ENCODE measurements at regions not wholly inside any gene's neighbourhood (a gene's known extent, or its start where the extent isn't known, plus 50 kb on each side); places are given as distances from the start of the nearest gene placed in this dataset.

- TF ChIP-seq CTCF (IDR thresholded peaks at IDR 0.05): no peak
- no peak for TF ChIP-seq POLR2A (IDR thresholded peaks at IDR 0.05; ENCODE audit: low read depth)
- TF ChIP-seq EP300 (IDR thresholded peaks at IDR 0.05): no peak
- no peak for TF ChIP-seq POLR2AphosphoS5 (IDR thresholded peaks at IDR 0.05)
Measured at GRCh38 chr13:29684441-29684840, 89.0 kb upstream of the SLC7A1 start.

All from esophagus muscularis mucosa (tissue), 4 donors.